Urinary bladder (tissue), 3 donors: ENCODE measurements at regions not wholly inside any gene's neighbourhood (a gene's known extent, or its start where the extent isn't known, plus 50 kb on each side); places are given as distances from the start of the nearest gene placed in this dataset.

ENCODE experiments used
- DNase-seq: peaks from one replicate; pipeline ENCODE4 v3.0.0-alpha.2; 2015; ENCODE audit errors: extremely low spot score
- H3K27ac ChIP-seq: one replicate; pipeline ENCODE4 v1.5.1; 2013; ENCODE audit warnings: low read depth, mild to moderate bottlenecking, moderate library complexity
- H3K36me3 ChIP-seq: one replicate; pipeline ENCODE4 v1.6.1; 2013; ENCODE audit warnings: mild to moderate bottlenecking, moderate library complexity; ENCODE audit not compliant: insufficient read depth
- H3K4me1 ChIP-seq: one replicate; pipeline ENCODE4 v1.6.1; 2013; ENCODE audit warnings: mild to moderate bottlenecking, moderate library complexity; ENCODE audit not compliant: insufficient read depth
- H3K4me3 ChIP-seq: one replicate; pipeline ENCODE4 v1.5.1; 2013; ENCODE audit warnings: low read depth, low read length
- WGBS: extraction: QIAGEN DNeasy Blood & Tissue Kit; methylation state at CpG from one replicate; pipeline ENCODE4 v1.1.7; 2013; 5-methylcytosine and 5-hydroxymethylcytosine counted together
- donor health status: healthy with polysubstance abuse.
- donor health status: healthy.

GRCh38 chr1:10904396-10905358 is 107.8 kb upstream of the TARDBP start:
- no peak overlapping the region for H3K4me3 ChIP-seq
- no peak overlapping the region for H3K27ac ChIP-seq
- DNase-seq = no peak
- H3K4me1 ChIP-seq = no peaks in the 10 kb centered on the region
- 73% methylated on average over 23 of the region's 23 CpGs for WGBS
- no peaks in the 10 kb centered on the region for H3K36me3 ChIP-seq

GRCh38 chr1:10905841-10906655 is 106.4 kb upstream of the TARDBP start:
- Histone ChIP-seq H3K36me3 (no peaks in the 10 kb centered on the region), H3K4me1 (no peaks in the 10 kb centered on the region), H3K4me3 (no peak overlapping the region), H3K27ac (no peak overlapping the region)
- WGBS = 73% methylated on average over 16 of the region's 16 CpGs
- DNase-seq = no peak

- DNase-seq = no peak
- 68% methylated on average over 14 of the region's 14 CpGs for WGBS
- H3K36me3 ChIP-seq = no peaks in the 10 kb centered on the region
- H3K27ac ChIP-seq = no peak overlapping the region
- H3K4me3 ChIP-seq = no peak overlapping the region
- no peaks in the 10 kb centered on the region for H3K4me1 ChIP-seq
Measured at GRCh38 chr1:10906866-10907519, 105.5 kb upstream of the TARDBP start.

GRCh38 chr1:10908266-10908665 is 104.2 kb upstream of the TARDBP start:
- 64% methylated on average over 6 of the region's 6 CpGs for WGBS
- no peak overlapping the region for H3K27ac ChIP-seq
- H3K4me1 ChIP-seq = no peaks in the 10 kb centered on the region
- H3K36me3 ChIP-seq = no peaks in the 10 kb centered on the region
- H3K4me3 ChIP-seq = no peak overlapping the region
- no peak for DNase-seq

- no peak overlapping the region for H3K4me3 ChIP-seq
- no peak for DNase-seq
- 58% methylated on average over 22 of the region's 22 CpGs for WGBS
Measured at GRCh38 chr1:10909697-10910680, 102.5 kb upstream of the TARDBP start.

GRCh38 chr1:10910681-10911489 is 101.6 kb upstream of the TARDBP start:
- no peak for DNase-seq
- H3K4me1 ChIP-seq = no peaks in the 10 kb centered on the region
- no peak overlapping the region for H3K27ac ChIP-seq
- 78% methylated on average over 13 of the region's 13 CpGs for WGBS
- H3K4me3 ChIP-seq = no peak overlapping the region
- no peaks in the 10 kb centered on the region for H3K36me3 ChIP-seq

More at GRCh38 chr1:10909697-10910680, 102.5 kb upstream of the TARDBP start:
- Histone ChIP-seq H3K4me1 (no peaks in the 10 kb centered on the region), H3K36me3 (no peaks in the 10 kb centered on the region), H3K27ac (no peak overlapping the region)

- Histone ChIP-seq H3K36me3 (no peaks in the 10 kb centered on the region), H3K4me1 (no peaks in the 10 kb centered on the region), H3K27ac (no peak overlapping the region), H3K4me3 (no peak overlapping the region)
- DNase-seq = no peak
- 88% methylated on average over 11 of the region's 11 CpGs for WGBS
Measured at GRCh38 chr1:10911490-10912166, 100.8 kb upstream of the TARDBP start.

- no peak for DNase-seq
- Histone ChIP-seq H3K27ac (no peak overlapping the region), H3K4me1 (no peaks in the 10 kb centered on the region), H3K36me3 (no peaks in the 10 kb centered on the region), H3K4me3 (no peak overlapping the region)
- WGBS = 94% methylated on average over 17 of the region's 17 CpGs
Measured at GRCh38 chr1:10912441-10912840, 100.0 kb upstream of the TARDBP start.

GRCh38 chr1:10914056-10914455 is 98.4 kb upstream of the TARDBP start:
- no peaks in the 10 kb centered on the region for H3K4me1 ChIP-seq
- WGBS = 96% methylated on average over 5 of the region's 5 CpGs
- H3K4me3 ChIP-seq = no peak overlapping the region
- H3K36me3 ChIP-seq = no peaks in the 10 kb centered on the region
- no peak overlapping the region for H3K27ac ChIP-seq
- no peak for DNase-seq

- no peak overlapping the region for H3K27ac ChIP-seq
- no peaks in the 10 kb centered on the region for H3K36me3 ChIP-seq
- H3K4me3 ChIP-seq = no peak overlapping the region
- WGBS = 80% methylated on average over 8 of the region's 8 CpGs
- no peak for DNase-seq
- no peaks in the 10 kb centered on the region for H3K4me1 ChIP-seq
Measured at GRCh38 chr1:10915594-10915993, 96.9 kb upstream of the TARDBP start.

GRCh38 chr1:10916311-10916710 is 96.1 kb upstream of the TARDBP start:
- no peak for DNase-seq
- 73% methylated on average over 5 of the region's 5 CpGs for WGBS

GRCh38 chr1:10916991-10917390 is 95.5 kb upstream of the TARDBP start:
- Histone ChIP-seq H3K4me3 (no peak overlapping the region), H3K27ac (no peak overlapping the region), H3K36me3 (no peaks in the 10 kb centered on the region), H3K4me1 (no peaks in the 10 kb centered on the region)
- WGBS = 84% methylated on average over 10 of the region's 10 CpGs
- no peak for DNase-seq

More at GRCh38 chr1:10916311-10916710, 96.1 kb upstream of the TARDBP start:
- Histone ChIP-seq H3K27ac (no peak overlapping the region), H3K4me3 (no peak overlapping the region), H3K4me1 (no peaks in the 10 kb centered on the region), H3K36me3 (no peaks in the 10 kb centered on the region)
